ENCODE measurements at regions not wholly inside any gene's neighbourhood (a gene's known extent, or its start where the extent isn't known, plus 50 kb on each side); places are given as distances from the start of the nearest gene placed in this dataset.
A peak's percentile ranks its signal among the peaks of the same experiment; 100 is the strongest.

DNA sequence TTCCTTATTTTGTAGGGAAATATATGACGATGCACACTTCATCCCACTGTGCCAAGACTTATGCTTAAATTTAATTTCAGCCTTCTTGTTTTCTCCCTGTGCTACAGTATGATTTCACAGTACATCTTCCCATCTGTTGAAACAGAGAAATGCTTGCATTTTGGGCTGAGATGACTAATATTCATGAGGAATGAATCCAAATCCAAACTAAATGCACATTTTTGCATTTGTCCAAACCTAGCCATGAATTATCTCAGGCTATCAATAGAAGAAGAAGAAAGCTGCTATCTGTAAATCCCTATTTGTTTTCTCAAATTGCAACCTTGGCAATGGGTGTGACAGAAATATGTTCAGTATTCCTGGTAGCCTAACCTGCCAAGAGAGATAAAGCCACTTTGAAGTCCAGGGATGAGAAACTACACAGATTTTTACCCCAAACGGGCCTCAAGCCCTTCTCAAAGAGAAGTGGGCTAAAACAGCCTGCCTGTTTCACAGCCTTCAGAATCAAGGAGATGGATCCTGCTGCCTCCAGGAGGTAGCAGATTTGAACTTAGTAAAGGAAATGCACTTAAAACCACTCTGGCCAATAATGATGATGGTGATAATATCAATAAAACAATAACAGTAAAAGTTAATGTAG is 306.9 kb upstream of the NT5C1B start:
- TF ChIP-seq CTCF (IDR thresholded peaks at IDR 0.05; ENCODE audit: insufficient read depth, low read depth, low read length): no peak
- DNase-seq (ENCODE audit: low read depth): no peak

DNA sequence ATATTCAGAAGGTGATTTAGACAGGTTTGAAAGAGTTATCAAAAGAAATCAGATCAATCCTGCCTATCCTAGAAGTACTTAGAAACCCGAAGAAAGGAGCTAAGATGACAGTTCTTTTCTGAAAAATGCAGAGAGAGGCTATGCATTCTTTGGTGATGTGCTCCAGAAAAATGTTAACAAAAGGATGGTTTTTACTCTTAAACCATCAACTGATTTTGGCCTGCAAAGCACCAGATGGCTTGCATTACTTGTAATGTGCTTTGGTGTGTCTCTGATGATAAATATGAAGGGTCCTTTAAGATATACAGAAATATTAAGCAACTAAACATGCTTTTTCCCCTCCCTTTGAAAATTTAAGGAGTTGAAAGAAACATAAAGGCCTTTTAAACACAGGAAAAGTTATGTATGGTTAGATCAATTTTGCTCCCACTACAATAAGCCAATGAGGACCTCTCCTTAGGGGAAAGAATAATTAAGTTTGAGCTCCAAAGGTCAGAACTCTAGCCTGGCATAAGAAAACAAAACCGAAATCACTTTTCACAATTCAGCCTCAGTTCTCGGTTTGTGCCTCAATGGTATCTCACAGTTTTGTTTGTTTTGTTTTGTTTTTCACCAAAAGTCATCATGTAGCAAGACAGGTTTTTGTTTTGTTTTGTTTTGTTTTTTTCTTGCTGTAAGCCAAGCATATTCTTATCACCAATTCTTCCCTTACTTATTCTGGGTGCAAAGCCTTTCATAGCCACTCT is 302.4 kb upstream of the NT5C1B start:
- no peak overlapping the region for H3K4me3 ChIP-seq (ENCODE audit: low read depth, low read length)
- DNase-seq (ENCODE audit: low read depth): peak; percentile 23
- TF ChIP-seq CTCF (IDR thresholded peaks at IDR 0.05; ENCODE audit: insufficient read depth, low read depth, low read length): no peak

More for the DNA sequence above, 306.9 kb upstream of the NT5C1B start:
- no peak overlapping the region for H3K4me3 ChIP-seq (ENCODE audit: low read depth, low read length)

GRCh38 chr2:18889565-18890332 is 300.4 kb upstream of the NT5C1B start:
- H3K4me3 ChIP-seq (ENCODE audit: low read depth, low read length): no peak overlapping the region
- DNase-seq (ENCODE audit: low read depth): no peak
- no peak for TF ChIP-seq CTCF (IDR thresholded peaks at IDR 0.05; ENCODE audit: insufficient read depth, low read depth, low read length)

- DNase-seq (ENCODE audit: low read depth): no peak
- no peak overlapping the region for H3K4me3 ChIP-seq (ENCODE audit: low read depth, low read length)
- TF ChIP-seq CTCF (IDR thresholded peaks at IDR 0.05; ENCODE audit: insufficient read depth, low read depth, low read length): no peak
These were observed 296.1 kb upstream of the NT5C1B start for GRCh38 chr2:18885457-18885856.

DNA sequence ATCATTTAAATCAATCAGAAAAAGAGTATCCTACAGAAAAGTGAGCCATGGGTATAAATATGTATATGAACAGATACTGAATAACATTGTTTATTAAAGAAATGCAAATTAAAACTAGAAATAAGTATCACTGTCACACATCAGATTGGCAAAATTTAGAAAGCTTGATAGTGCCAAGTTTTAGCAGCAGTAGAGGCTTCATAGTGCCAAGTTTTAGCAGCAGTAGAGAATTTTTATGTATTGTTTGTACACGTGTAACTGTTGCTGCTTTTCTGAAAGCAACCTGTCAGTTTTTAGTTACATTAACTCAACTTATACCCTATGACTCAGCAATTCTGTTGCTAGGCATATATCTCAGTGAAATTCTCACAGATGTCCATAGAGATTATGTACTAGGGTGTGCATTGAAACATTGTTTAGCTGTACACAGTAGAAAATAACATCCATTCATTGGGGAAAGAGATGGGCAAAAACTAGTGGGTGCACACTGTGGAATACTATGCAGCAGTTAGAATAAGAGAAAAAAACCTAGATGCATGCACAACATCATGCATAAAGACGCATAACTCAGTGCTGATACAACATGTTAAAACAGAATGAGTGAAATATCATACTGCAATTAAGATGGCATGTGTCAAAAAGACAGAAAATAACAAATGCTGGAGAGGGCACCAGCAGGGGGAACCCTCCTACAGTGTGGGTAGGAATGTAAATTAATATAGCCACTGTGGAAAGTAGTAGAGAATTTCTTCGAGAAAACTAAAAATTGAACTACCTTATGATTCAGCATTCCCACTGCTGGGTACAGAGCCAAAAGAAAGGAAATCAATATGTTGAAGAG is 294.5 kb upstream of the NT5C1B start:
- TF ChIP-seq CTCF (IDR thresholded peaks at IDR 0.05; ENCODE audit: insufficient read depth, low read depth, low read length): peak; percentile 59
- peak; percentile 48 for DNase-seq (ENCODE audit: low read depth)
- no peak overlapping the region for H3K4me3 ChIP-seq (ENCODE audit: low read depth, low read length)

- H3K4me3 ChIP-seq (ENCODE audit: low read depth, low read length): no peak overlapping the region
- DNase-seq (ENCODE audit: low read depth): no peak
- no peak for TF ChIP-seq CTCF (IDR thresholded peaks at IDR 0.05; ENCODE audit: insufficient read depth, low read depth, low read length)
These were observed 282.1 kb upstream of the NT5C1B start for GRCh38 chr2:18871430-18871829.

All from fibroblast of villous mesenchyme (primary cell).